ENCODE measurements at regions not wholly inside any gene's neighbourhood (a gene's known extent, or its start where the extent isn't known, plus 50 kb on each side); places are given as distances from the start of the nearest gene placed in this dataset.

GRCh38 chr12:104890476-104891096, 67.5 kb downstream of the SLC41A2 start:
- TF ChIP-seq POLR2AphosphoS5 (IDR thresholded peaks at IDR 0.05; ENCODE audit: low read depth, low read length) (no peak), CBX5 (IDR thresholded peaks at IDR 0.05; ENCODE audit: low read depth, low read length) (no peak), EZH2 (IDR thresholded peaks at IDR 0.05; ENCODE audit: low read depth, low read length, severe bottlenecking) (no peak), ZNF274 (IDR thresholded peaks at IDR 0.05; ENCODE audit: borderline replicate concordance, extremely low read depth, low read length) (no peak), EP300 (IDR thresholded peaks at IDR 0.05; ENCODE audit: borderline replicate concordance in 1 of 2, low read depth in 2 of 2, low read length in 2 of 2) (no peak), TCF12 (IDR thresholded peaks at IDR 0.05; ENCODE audit: low read depth, low read length) (no peak), POLR2A (IDR thresholded peaks at IDR 0.05; ENCODE audit: control extremely low read depth in 1 of 2, low read depth in 2 of 2, low read length in 2 of 2) (no peak), RFX5 (IDR thresholded peaks at IDR 0.05; ENCODE audit: borderline replicate concordance, low read depth, low read length) (no peak), SIRT6 (IDR thresholded peaks at IDR 0.05; ENCODE audit: low read length) (no peak), YY1 (IDR thresholded peaks at IDR 0.05; ENCODE audit: low read depth, low read length) (no peak)
- TF ChIP-seq, protein P1, sequence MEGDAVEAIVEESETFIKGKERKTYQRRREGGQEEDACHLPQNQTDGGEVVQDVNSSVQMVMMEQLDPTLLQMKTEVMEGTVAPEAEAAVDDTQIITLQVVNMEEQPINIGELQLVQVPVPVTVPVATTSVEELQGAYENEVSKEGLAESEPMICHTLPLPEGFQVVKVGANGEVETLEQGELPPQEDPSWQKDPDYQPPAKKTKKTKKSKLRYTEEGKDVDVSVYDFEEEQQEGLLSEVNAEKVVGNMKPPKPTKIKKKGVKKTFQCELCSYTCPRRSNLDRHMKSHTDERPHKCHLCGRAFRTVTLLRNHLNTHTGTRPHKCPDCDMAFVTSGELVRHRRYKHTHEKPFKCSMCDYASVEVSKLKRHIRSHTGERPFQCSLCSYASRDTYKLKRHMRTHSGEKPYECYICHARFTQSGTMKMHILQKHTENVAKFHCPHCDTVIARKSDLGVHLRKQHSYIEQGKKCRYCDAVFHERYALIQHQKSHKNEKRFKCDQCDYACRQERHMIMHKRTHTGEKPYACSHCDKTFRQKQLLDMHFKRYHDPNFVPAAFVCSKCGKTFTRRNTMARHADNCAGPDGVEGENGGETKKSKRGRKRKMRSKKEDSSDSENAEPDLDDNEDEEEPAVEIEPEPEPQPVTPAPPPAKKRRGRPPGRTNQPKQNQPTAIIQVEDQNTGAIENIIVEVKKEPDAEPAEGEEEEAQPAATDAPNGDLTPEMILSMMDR (IDR thresholded peaks at IDR 0.05; ENCODE audit: control extremely low read depth in 1 of 3, insufficient read depth in 1 of 3, low read depth in 1 of 3, low read length in 3 of 3), result no peak
- TF ChIP-seq, protein P2, sequence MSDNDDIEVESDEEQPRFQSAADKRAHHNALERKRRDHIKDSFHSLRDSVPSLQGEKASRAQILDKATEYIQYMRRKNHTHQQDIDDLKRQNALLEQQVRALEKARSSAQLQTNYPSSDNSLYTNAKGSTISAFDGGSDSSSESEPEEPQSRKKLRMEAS (IDR thresholded peaks at IDR 0.05), result no peak

Measured in H1 (cell line).